T47D (cell line): ENCODE measurements at regions not wholly inside any gene's neighbourhood (a gene's known extent, or its start where the extent isn't known, plus 50 kb on each side); places are given as distances from the start of the nearest gene placed in this dataset.

Experiments used
- DNase-seq, 2 experiments: peaks; one replicate each; pipeline versions ENCODE4 v3.0.0 to v3.0.0-alpha.2; 2011 to 2012; ENCODE audit warnings: low read depth in 1 of 2, low spot score in 1 of 2
- JUND ChIP-seq: IDR thresholded peaks from 2 replicates; pipeline ENCODE4 v1.6.1; 2012; ENCODE audit warnings: low read depth
- in situ Hi-C: cut with HindIII; loops from 2 replicates; pipeline ENCODE4 v1.10.0; 2016; ENCODE audit warnings: low sequenced_read_pairs, low pct_unique_long_range_greater_than_20kb

GRCh38 chr12:91810531-91811451, 334.9 kb downstream of the BTG1 start:
- in situ Hi-C loops, result no loop called here
- no peak for TF ChIP-seq JUND
- no peak for DNase-seq

- no peak for TF ChIP-seq JUND
- DNase-seq, result no peak
- in situ Hi-C loops, result no loop called here
Measured at GRCh38 chr12:91810077-91810476, 335.6 kb downstream of the BTG1 start.

DNA sequence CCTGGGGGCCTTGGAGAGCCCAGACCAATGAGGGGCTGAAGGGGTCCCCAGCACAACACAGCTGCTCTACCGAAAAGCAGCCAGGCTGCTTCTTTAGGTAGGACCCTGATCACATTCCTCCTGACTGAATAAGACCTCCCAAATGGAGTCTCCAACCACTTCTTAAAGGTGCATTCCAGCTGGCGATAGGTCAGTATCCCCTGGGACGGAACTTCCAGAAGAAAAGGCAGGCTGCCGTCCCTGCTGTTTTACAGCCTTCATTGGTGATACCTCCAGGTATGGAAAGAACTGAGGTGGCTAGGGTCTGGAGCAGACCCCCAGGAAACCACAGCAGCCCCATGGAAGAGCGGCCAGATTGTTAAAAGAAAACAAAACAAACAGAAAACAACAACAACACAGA, 340.6 kb downstream of the BTG1 start:
- no peak for DNase-seq
- TF ChIP-seq JUND, result no peak
- in situ Hi-C loops, result no loop called here

GRCh38 chr12:91804533-91804932, 341.1 kb downstream of the BTG1 start:
- in situ Hi-C loops, result no loop called here
- no peak for TF ChIP-seq JUND
- no peak for DNase-seq

GRCh38 chr12:91801048-91801447, 344.6 kb downstream of the BTG1 start:
- in situ Hi-C loops, result no loop called here
- TF ChIP-seq JUND, result no peak
- no peak for DNase-seq

- TF ChIP-seq JUND, result no peak
- in situ Hi-C loops, result no loop called here
- no peak for DNase-seq
Measured at GRCh38 chr12:91793676-91794075, 352.0 kb downstream of the BTG1 start.

DNA sequence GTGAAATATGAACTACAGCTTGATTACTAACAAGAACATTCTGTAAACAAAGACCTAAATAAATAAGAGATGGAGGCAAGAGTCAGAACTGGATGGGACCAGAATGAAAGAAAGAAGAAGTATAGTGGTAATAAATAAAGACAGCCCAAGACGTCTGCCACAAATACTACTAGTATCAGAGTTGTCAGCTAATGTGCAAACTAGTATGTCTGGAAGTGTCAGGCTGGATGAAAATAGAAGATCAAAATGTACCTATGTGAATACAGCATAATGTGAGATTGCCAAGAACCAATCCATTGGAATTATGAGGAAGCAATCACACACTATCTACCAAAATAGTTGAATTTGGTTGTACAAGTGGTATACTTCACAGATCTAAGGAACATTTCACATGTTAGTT, 353.0 kb downstream of the BTG1 start:
- in situ Hi-C loops, result no loop called here
- DNase-seq, result no peak
- TF ChIP-seq JUND, result no peak

- no peak for DNase-seq
- in situ Hi-C loops, result no loop called here
- no peak for TF ChIP-seq JUND
Measured at GRCh38 chr12:91786499-91787272, 359.0 kb downstream of the BTG1 start.

DNA sequence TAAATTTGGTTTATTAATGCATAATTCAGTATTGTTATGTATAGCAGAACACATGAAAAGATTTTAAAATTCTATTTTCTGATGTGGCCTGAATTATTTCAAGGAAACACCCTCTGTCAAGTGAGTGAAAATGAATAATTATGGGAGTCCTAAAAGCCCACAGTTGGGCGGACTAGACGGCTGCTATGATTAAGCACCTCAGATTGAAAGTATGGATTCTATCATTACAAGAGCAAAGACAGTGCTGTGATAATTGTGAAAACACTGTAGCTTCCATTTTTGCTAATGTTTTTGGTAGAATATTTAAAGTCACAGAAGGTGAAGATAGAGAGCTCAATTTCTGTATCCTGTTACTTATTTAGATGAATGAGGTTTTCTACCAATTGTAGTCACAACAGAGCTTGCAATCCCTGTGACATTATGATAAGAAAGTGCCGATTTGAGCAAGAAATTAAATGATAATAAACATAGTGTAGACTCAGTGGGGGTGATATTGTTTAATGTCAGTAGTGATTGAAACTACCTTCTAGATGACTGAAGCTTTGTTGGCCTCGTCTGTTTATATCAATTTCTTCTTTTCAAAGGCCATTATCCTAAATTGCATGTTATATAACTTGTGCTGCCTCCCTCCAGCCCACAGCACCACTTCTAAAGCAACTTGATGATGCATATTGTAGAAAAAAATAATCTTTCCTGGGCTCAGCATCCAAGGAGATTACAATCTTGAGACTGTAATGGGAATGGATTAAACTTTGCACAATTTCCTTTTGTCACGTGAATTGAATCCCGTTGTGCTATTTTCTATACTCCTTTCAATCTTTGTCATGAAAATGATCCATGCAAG, 359.8 kb downstream of the BTG1 start:
- no peak for DNase-seq
- TF ChIP-seq JUND, result no peak
- in situ Hi-C loops, result no loop called here

GRCh38 chr12:91781114-91781513, 364.5 kb downstream of the BTG1 start:
- no peak for TF ChIP-seq JUND
- in situ Hi-C loops, result no loop called here
- DNase-seq, result peak in 1 of 2 experiments; percentile 71

DNA sequence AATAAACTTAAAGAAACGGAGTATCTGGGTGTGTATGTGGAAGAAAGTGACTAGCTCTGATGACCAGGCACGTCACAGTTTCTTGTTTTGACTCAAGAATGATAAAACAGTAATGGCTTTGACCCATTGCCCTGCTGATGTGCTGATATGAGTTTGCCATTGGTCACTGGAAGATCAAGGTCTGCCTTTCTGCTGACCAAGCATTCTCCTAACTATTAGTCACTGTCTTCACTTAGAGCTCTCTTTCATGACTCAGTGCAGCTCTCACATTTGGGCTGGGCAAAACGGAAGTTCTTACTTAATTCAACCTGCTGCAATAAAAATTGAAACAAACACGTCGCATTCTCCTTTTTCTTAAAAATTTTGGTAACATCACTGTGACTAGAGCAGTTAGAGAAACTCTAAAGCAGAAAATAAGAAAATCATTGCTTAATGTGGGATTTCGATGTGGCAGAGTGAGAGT, 366.7 kb downstream of the BTG1 start:
- DNase-seq, result no peak
- no peak for TF ChIP-seq JUND
- in situ Hi-C loops, result no loop called here

GRCh38 chr12:91778091-91778832, 367.4 kb downstream of the BTG1 start:
- no peak for TF ChIP-seq JUND
- DNase-seq, result no peak
- in situ Hi-C loops, result no loop called here
